Gastrocnemius medialis (tissue), 4 donors: ENCODE measurements at regions not wholly inside any gene's neighbourhood (a gene's known extent, or its start where the extent isn't known, plus 50 kb on each side); places are given as distances from the start of the nearest gene placed in this dataset.

ENCODE experiments used
- CTCF ChIP-seq, 5 experiments: fragments of 450-650 bp in 3 of 5; fragments of 200-600 bp in 2 of 5; sonication (generic) in 2 of 5; IDR thresholded peaks in 4 of 5; conservative IDR thresholded peaks in 1 of 5; 1 replicate in 4 of 5; 2 replicates in 1 of 5; pipeline ENCODE4 v1.5.1; 2016 to 2019; ENCODE audit warnings: antibody characterized with exemption in 5 of 5, mild to moderate bottlenecking in 3 of 5, moderate library complexity in 3 of 5
- POLR2A ChIP-seq, 2 donors: fragments of 450-650 bp; IDR thresholded peaks; one replicate each; pipeline ENCODE4 v1.6.1; 2017; ENCODE audit warnings: antibody characterized with exemption in 2 of 2, mild to moderate bottlenecking in 2 of 2, moderate library complexity in 2 of 2

DNA sequence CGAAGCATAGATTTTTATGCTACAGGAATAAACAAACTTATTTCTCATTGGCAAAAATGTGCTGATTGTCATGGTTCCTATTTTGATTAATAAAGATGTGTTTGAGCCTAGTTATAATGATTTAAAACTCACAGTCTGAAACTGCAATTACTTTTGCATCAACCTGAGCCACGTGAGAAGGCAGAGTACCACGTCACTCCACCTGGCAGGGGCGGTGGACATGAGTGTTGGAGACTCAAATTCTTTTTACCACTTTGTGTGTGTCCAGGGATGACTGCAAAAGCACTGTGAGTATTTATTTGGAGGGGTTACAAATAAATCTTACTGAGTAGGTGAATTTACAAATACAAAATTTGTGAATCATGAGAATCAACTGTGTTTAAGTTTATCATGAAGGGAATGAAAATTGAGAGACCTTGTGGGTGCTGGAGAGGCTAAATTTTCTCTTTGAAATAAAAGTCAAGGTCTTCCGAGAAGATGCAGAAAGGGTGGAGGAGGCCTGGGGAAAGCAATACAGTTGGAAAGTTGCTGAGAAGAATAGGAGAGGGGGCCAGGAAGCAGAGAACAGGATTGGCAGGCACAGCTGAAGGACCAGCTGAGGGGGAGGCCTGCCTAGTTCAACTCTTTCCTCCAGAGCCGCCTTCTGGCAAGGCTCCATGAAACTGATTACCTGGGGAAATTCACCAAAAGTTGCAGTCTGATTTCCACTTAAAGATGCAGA is 316.4 kb downstream of the MYCN start:
- no peak for TF ChIP-seq POLR2A (IDR thresholded peaks at IDR 0.05)
- no peak for TF ChIP-seq CTCF (IDR thresholded peaks at IDR 0.05 in 4 of 5, conservative IDR thresholded peaks at IDR 0.05 in 1 of 5)
